CD14-positive monocyte (primary cell): ENCODE measurements at regions not wholly inside any gene's neighbourhood (a gene's known extent, or its start where the extent isn't known, plus 50 kb on each side); places are given as distances from the start of the nearest gene placed in this dataset.

Experiments
- DNase-seq, 3 donors: peaks; one replicate each; pipeline ENCODE4 v3.0.0-alpha.2; 2011 to 2022
- H2AFZ ChIP-seq: 2 replicates; pipeline ENCODE4 v1.6.0; 2012; ENCODE audit warnings: mild to moderate bottlenecking, low read depth, low read length, inconsistent platforms; ENCODE audit not compliant: insufficient read depth, poor library complexity, severe bottlenecking
- H3K27ac ChIP-seq, 2 donors: 1 replicate in 1 of 2; 2 replicates in 1 of 2; pipeline ENCODE4 v1.5.1; 2012 to 2013; ENCODE audit warnings: low read length in 2 of 2, control low read depth in 1 of 2, inconsistent platforms in 1 of 2, low read depth in 1 of 2, mild to moderate bottlenecking in 1 of 2
- H3K27me3 ChIP-seq, 2 donors: one replicate each; pipeline versions ENCODE4 v1.6.0 to v1.6.1; 2011 to 2013; ENCODE audit warnings: low read length in 2 of 2; ENCODE audit not compliant: control insufficient read depth in 2 of 2, insufficient read depth in 2 of 2
- H3K36me3 ChIP-seq, 2 donors: replicated peaks in 1 of 2; 1 replicate in 1 of 2; 2 replicates in 1 of 2; pipeline versions ENCODE4 v1.5.1 to v1.6.1; 2012 to 2013; ENCODE audit warnings: low read length in 2 of 2, control low read depth in 1 of 2, inconsistent platforms in 1 of 2, mild to moderate bottlenecking in 1 of 2; ENCODE audit not compliant: insufficient read depth in 2 of 2, control insufficient read depth in 1 of 2
- H3K4me1 ChIP-seq, 2 donors: 1 replicate in 1 of 2; 2 replicates in 1 of 2; pipeline versions ENCODE4 v1.5.1 to v1.6.1; 2012 to 2013; ENCODE audit warnings: low read length in 2 of 2, control low read depth in 1 of 2, inconsistent platforms in 1 of 2, mild to moderate bottlenecking in 1 of 2, moderate library complexity in 1 of 2; ENCODE audit not compliant: insufficient read depth in 2 of 2, control insufficient read depth in 1 of 2
- H3K4me2 ChIP-seq: replicated peaks from 2 replicates; pipeline ENCODE3; 2012; ENCODE audit warnings: low read length, moderate library complexity, mild to moderate bottlenecking; ENCODE audit not compliant: poor library complexity, severe bottlenecking; ENCODE audit errors: extremely low read depth
- H3K4me3 ChIP-seq, 3 experiments: fragments of 200-600 bp in 1 of 3; sonication (generic) in 1 of 3; replicated peaks in 1 of 3; 1 replicate in 2 of 3; 2 replicates in 1 of 3; pipeline ENCODE4 v1.5.1; 2011 to 2013; ENCODE audit warnings: low read length in 3 of 3, mild to moderate bottlenecking in 3 of 3, control low read depth in 2 of 3, low read depth in 2 of 3, inconsistent platforms in 1 of 3, moderate library complexity in 1 of 3
- H3K79me2 ChIP-seq: 2 replicates; pipeline ENCODE4 v1.6.0; 2012; ENCODE audit warnings: mild to moderate bottlenecking, control low read depth, inconsistent platforms, low read length, moderate library complexity; ENCODE audit not compliant: insufficient read depth
- H3K9ac ChIP-seq: 2 replicates; pipeline ENCODE4 v1.6.0; 2017; ENCODE audit warnings: low read length, mild to moderate bottlenecking; ENCODE audit not compliant: insufficient read depth, poor library complexity, severe bottlenecking
- H3K9me3 ChIP-seq, 2 donors: replicated peaks in 1 of 2; 1 replicate in 1 of 2; 2 replicates in 1 of 2; pipeline versions ENCODE4 v1.5.1 to v1.6.1; 2012 to 2013; ENCODE audit warnings: low read length in 2 of 2, control low read depth in 1 of 2; ENCODE audit not compliant: control insufficient read depth in 1 of 2, insufficient read depth in 1 of 2
- H4K20me1 ChIP-seq: 2 replicates; pipeline ENCODE4 v1.6.0; 2012; ENCODE audit warnings: mild to moderate bottlenecking, low read length, control low read depth, moderate library complexity; ENCODE audit not compliant: insufficient read depth
- H3K27ac Mint-ChIP-seq, 7 donors: one replicate each; pipeline ENCODE4 v1.8.0; 2020; ENCODE audit warnings: mild to moderate bottlenecking in 7 of 7, mixed read lengths in 7 of 7, moderate library complexity in 6 of 7, inconsistent platforms in 2 of 7
- H3K27me3 Mint-ChIP-seq, 3 donors: one replicate each; pipeline ENCODE4 v1.8.0; 2021 to 2022; ENCODE audit warnings: low read depth in 3 of 3, mild to moderate bottlenecking in 3 of 3, mixed read lengths in 3 of 3, moderate library complexity in 3 of 3, inconsistent platforms in 1 of 3
- H3K36me3 Mint-ChIP-seq, 2 donors: one replicate each; pipeline ENCODE4 v1.8.0; 2020; ENCODE audit warnings: mixed read lengths in 2 of 2, inconsistent platforms in 1 of 2, mild to moderate bottlenecking in 1 of 2
- H3K4me1 Mint-ChIP-seq: one replicate; pipeline ENCODE4 v1.8.0; 2020; ENCODE audit warnings: mild to moderate bottlenecking, mixed read lengths
- H3K4me3 Mint-ChIP-seq, 2 donors: one replicate each; pipeline ENCODE4 v1.8.0; 2020; ENCODE audit warnings: mild to moderate bottlenecking in 2 of 2, mixed read lengths in 2 of 2, moderate library complexity in 1 of 2
- H3K9me3 Mint-ChIP-seq, 7 donors: one replicate each; pipeline ENCODE4 v1.8.0; 2020 to 2022; ENCODE audit warnings: mixed read lengths in 7 of 7, mild to moderate bottlenecking in 6 of 7, moderate library complexity in 6 of 7, inconsistent platforms in 2 of 7
- WGBS: methylation state at CpG from one replicate; pipeline ENCODE4 v1.1.5; 2013; ENCODE audit warnings: missing lambda C conversion rate; ENCODE audit not compliant: insufficient coverage; 5-methylcytosine and 5-hydroxymethylcytosine counted together
- intact Hi-C, 2 donors: fragments of 100-400 bp; cut with micrococcal nuclease; formaldehyde crosslinking; loops; one replicate each; pipeline versions ENCODE4 v1.15.0 to v1.15.1; 2023
- TF ChIP-seq, protein P1 (sequence below): fragments of 200-600 bp; IDR thresholded peaks from one replicate; pipeline ENCODE4 v1.8.0; 2022; ENCODE audit warnings: antibody characterized with exemption, mild to moderate bottlenecking

DNA sequence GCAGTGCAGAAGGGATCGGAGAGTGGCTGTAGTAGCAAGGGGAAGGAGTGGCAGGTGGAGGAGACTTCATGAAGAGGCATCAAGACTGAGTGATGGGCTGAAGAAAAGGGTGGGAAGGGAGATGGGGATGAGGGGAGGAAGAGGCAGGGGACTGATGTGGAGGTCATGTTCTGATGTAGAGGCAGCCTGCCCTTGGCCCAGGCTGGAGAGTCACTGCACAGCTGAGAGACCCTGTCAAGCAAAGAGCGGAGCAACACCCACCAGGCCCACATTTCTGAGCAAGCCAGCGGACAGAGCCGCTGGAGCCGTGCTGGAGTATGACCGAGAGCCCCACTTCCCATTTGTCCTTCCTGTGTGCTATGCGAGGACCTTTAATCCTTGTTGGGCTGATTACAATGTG, 501.6 kb upstream of the MKI67 start:
- H3K36me3 Mint-ChIP-seq, result no peaks in the 10 kb centered on the region
- no peaks in the 10 kb centered on the region for H3K79me2 ChIP-seq
- H3K4me3 ChIP-seq, result no peak overlapping the region
- no peaks in the 10 kb centered on the region for H3K9me3 ChIP-seq
- H3K9me3 Mint-ChIP-seq, result no peaks in the 10 kb centered on the region
- peaks cover 0 to 2% (median 2%) of the 10 kb centered on the region in 3 donors for H3K27me3 Mint-ChIP-seq
- no peak overlapping the region for H3K4me3 Mint-ChIP-seq
- no peaks in the 10 kb centered on the region for H3K4me1 ChIP-seq
- no peak for DNase-seq
- WGBS, result 74% methylated on average over 7 of the region's 7 CpGs
- H3K27ac ChIP-seq, result no peak overlapping the region
- no peak overlapping the region for H3K4me2 ChIP-seq
- intact Hi-C loops, result no loop called here
- H4K20me1 ChIP-seq, result no peaks in the 10 kb centered on the region
- H3K9ac ChIP-seq, result no peak overlapping the region
- H3K27ac Mint-ChIP-seq, result no peak overlapping the region
- TF ChIP-seq, protein P1, sequence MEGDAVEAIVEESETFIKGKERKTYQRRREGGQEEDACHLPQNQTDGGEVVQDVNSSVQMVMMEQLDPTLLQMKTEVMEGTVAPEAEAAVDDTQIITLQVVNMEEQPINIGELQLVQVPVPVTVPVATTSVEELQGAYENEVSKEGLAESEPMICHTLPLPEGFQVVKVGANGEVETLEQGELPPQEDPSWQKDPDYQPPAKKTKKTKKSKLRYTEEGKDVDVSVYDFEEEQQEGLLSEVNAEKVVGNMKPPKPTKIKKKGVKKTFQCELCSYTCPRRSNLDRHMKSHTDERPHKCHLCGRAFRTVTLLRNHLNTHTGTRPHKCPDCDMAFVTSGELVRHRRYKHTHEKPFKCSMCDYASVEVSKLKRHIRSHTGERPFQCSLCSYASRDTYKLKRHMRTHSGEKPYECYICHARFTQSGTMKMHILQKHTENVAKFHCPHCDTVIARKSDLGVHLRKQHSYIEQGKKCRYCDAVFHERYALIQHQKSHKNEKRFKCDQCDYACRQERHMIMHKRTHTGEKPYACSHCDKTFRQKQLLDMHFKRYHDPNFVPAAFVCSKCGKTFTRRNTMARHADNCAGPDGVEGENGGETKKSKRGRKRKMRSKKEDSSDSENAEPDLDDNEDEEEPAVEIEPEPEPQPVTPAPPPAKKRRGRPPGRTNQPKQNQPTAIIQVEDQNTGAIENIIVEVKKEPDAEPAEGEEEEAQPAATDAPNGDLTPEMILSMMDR, result no peak
- no peak overlapping the region for H2AFZ ChIP-seq
- no peaks in the 10 kb centered on the region for H3K27me3 ChIP-seq
- no peaks in the 10 kb centered on the region for H3K36me3 ChIP-seq
- H3K4me1 Mint-ChIP-seq, result no peaks in the 10 kb centered on the region

DNA sequence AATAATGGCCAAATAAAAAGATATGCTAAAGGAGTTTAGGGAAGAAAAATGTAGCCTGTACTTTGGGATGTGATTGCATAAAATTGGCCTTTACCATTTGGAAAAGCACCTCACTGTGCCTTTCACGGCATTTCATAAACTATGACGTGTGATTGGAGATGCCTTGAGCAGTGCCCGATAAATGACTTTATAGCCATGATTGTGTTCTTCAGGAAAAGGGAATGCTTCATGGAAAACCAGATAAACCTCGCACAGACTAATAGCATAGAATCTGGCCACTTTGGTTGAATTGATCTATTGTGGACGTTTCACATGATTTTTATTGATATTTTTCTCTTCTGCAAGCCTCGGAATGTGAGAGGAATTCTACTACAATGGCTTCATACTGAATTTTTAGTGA, 502.0 kb upstream of the MKI67 start:
- peaks cover 0 to 3% (median 2%) of the 10 kb centered on the region in 3 donors for H3K27me3 Mint-ChIP-seq
- no peaks in the 10 kb centered on the region for H3K9me3 Mint-ChIP-seq
- no peaks in the 10 kb centered on the region for H3K36me3 Mint-ChIP-seq
- Histone ChIP-seq H3K4me2 (no peak overlapping the region), H2AFZ (no peak overlapping the region), H3K9ac (no peak overlapping the region), H4K20me1 (no peaks in the 10 kb centered on the region), H3K4me1 (no peaks in the 10 kb centered on the region), H3K36me3 (no peaks in the 10 kb centered on the region), H3K9me3 (no peaks in the 10 kb centered on the region), H3K27me3 (no peaks in the 10 kb centered on the region), H3K79me2 (no peaks in the 10 kb centered on the region), H3K4me3 (no peak overlapping the region), H3K27ac (no peak overlapping the region)
- H3K27ac Mint-ChIP-seq, result no peak overlapping the region
- no peak for DNase-seq
- no peak overlapping the region for H3K4me3 Mint-ChIP-seq
- intact Hi-C loops, result no loop called here
- TF ChIP-seq, protein P1, result no peak
- 93% methylated on average over 4 of the region's 6 CpGs for WGBS
- no peaks in the 10 kb centered on the region for H3K4me1 Mint-ChIP-seq
